ENCODE measurements at regions not wholly inside any gene's neighbourhood (a gene's known extent, or its start where the extent isn't known, plus 50 kb on each side); places are given as distances from the start of the nearest gene placed in this dataset.

DNA sequence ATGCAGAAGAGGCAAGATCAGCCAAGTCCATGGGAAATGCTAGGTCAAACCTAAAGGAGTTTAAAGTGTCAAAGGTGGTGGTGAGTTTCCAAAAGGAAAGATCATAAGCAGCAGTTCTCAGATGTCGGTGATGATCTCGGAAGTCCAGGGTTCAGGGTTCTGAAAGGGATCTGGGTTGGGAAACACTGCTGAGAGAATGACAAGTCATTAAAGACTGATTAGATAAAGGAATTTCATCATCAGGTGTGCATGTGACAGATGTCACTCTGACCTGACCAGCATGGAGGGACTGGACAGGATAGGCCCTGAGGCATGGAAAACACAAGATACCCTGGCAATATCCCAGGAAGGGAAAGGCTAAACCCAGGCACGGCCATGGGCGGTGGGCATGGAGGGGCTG lies 195.7 kb upstream of the TBL1X start:
- H3K36me3 ChIP-seq (ENCODE audit: control insufficient read depth, insufficient read depth, low read length), result no peaks in the 10 kb centered on the region
- no peaks in the 10 kb centered on the region; the same call in 1 of the 2 replicates for H3K27me3 ChIP-seq (ENCODE audit: control insufficient read depth, insufficient read depth, low read length)
- 0 out of 2 replicates have a peak, but pooled peaks cover 3% of the 10 kb centered on the region for H3K4me1 ChIP-seq (ENCODE audit: control insufficient read depth, insufficient read depth, low read length)
- H3K27ac ChIP-seq (ENCODE audit: low read depth, low read length), result no peak overlapping the region
- no peaks in the 10 kb centered on the region for H3K9me3 ChIP-seq (ENCODE audit: control insufficient read depth, insufficient read depth, low read depth, low read length)
- no peak overlapping the region for H3K4me3 ChIP-seq (ENCODE audit: low read depth, low read length)
- H3K9ac ChIP-seq (ENCODE audit: low read length), result no peak overlapping the region

GRCh38 chrX:9271789-9272525 lies 192.9 kb upstream of the TBL1X start:
- peaks cover 3% of the 10 kb centered on the region; the same call in 1 of the 2 replicates for H3K27me3 ChIP-seq (ENCODE audit: control insufficient read depth, insufficient read depth, low read length)
- H3K9ac ChIP-seq (ENCODE audit: low read length), result no peak overlapping the region

DNA sequence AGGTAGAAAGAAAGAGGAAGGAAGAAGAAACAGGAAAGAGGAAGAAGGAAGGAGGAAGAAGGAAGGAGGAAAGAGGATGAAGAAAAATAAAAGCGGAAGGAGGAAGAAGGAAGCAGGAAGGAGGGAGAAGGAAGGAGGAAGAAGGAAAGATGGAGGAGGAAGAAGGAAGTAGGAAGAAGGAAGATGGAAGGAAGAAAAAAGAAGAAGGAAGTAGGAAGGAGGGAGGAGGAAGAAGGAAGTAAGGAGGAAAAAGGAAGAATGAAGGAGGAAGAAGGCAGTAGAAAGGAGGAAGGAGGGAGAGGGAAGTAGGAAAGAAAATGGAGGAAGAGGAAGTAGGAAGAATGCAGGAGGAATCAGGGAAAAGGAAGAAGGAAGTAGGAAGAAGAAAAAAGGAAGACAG lies 191.1 kb upstream of the TBL1X start:
- Histone ChIP-seq H3K27me3 (ENCODE audit: control insufficient read depth, insufficient read depth, low read length) (peaks cover 3% of the 10 kb centered on the region; the same call in 1 of the 2 replicates), H3K4me3 (ENCODE audit: low read depth, low read length) (no peak overlapping the region), H3K9ac (ENCODE audit: low read length) (no peak overlapping the region), H3K4me1 (ENCODE audit: control insufficient read depth, insufficient read depth, low read length) (peaks cover 6% of the 10 kb centered on the region), H3K9me3 (ENCODE audit: control insufficient read depth, insufficient read depth, low read depth, low read length) (no peaks in the 10 kb centered on the region), H3K27ac (ENCODE audit: low read depth, low read length) (no peak overlapping the region), H3K36me3 (ENCODE audit: control insufficient read depth, insufficient read depth, low read length) (no peaks in the 10 kb centered on the region)

More at GRCh38 chrX:9271789-9272525, 192.9 kb upstream of the TBL1X start:
- Histone ChIP-seq H3K4me3 (ENCODE audit: low read depth, low read length) (no peak overlapping the region), H3K4me1 (ENCODE audit: control insufficient read depth, insufficient read depth, low read length) (0 out of 2 replicates have a peak, but pooled peaks cover 3% of the 10 kb centered on the region), H3K36me3 (ENCODE audit: control insufficient read depth, insufficient read depth, low read length) (no peaks in the 10 kb centered on the region), H3K9me3 (ENCODE audit: control insufficient read depth, insufficient read depth, low read depth, low read length) (no peaks in the 10 kb centered on the region), H3K27ac (ENCODE audit: low read depth, low read length) (no peak overlapping the region)

DNA sequence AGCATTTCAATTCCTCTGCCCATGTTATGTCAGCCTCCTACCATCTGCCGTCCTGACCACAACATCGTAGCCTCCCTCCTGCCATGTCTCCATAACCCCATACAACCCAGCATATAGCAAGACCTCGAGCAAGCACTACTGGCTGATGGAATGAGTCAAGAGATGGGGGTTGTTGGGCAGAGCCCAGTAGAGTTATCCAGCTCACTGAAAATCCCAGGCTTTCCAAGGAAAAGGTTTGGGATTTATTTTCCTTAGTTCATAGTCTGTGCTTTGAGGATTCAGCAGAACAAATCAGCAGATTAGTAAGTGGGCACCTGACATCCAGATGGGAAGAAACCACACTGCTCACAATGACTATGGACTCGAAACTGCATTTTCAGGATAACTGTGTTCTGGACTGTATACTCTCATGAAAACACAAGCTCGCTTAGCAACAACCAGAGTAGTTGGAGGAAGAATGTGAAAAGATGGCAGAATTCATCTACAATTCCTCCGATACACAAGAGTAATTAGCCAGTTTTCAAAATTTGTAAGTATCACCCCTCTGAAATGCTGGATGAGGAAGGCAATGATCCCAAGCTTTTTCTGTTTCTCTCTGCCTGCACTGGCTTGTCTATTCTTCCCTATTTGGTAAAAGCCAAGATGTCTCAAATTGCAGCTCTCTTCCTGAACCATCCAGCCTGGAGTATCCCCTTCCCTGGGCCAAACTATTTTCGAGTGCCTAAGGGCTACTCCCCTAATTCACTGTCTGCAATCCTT lies 186.2 kb upstream of the TBL1X start:
- H3K9me3 ChIP-seq (ENCODE audit: control insufficient read depth, insufficient read depth, low read depth, low read length), result no peaks in the 10 kb centered on the region
- H3K27me3 ChIP-seq (ENCODE audit: control insufficient read depth, insufficient read depth, low read length), result peaks cover 3% of the 10 kb centered on the region; the same call in 1 of the 2 replicates
- peaks cover 8% of the 10 kb centered on the region for H3K4me1 ChIP-seq (ENCODE audit: control insufficient read depth, insufficient read depth, low read length)
- no peak overlapping the region for H3K27ac ChIP-seq (ENCODE audit: low read depth, low read length)
- no peaks in the 10 kb centered on the region for H3K36me3 ChIP-seq (ENCODE audit: control insufficient read depth, insufficient read depth, low read length)
- no peak overlapping the region for H3K4me3 ChIP-seq (ENCODE audit: low read depth, low read length)
- no peak overlapping the region for H3K9ac ChIP-seq (ENCODE audit: low read length)

- peaks cover 8% of the 10 kb centered on the region for H3K4me1 ChIP-seq (ENCODE audit: control insufficient read depth, insufficient read depth, low read length)
- H3K27ac ChIP-seq (ENCODE audit: low read depth, low read length), result no peak overlapping the region
- no peak overlapping the region for H3K9ac ChIP-seq (ENCODE audit: low read length)
- no peaks in the 10 kb centered on the region for H3K36me3 ChIP-seq (ENCODE audit: control insufficient read depth, insufficient read depth, low read length)
- no peaks in the 10 kb centered on the region for H3K9me3 ChIP-seq (ENCODE audit: control insufficient read depth, insufficient read depth, low read depth, low read length)
- H3K27me3 ChIP-seq (ENCODE audit: control insufficient read depth, insufficient read depth, low read length), result peaks cover 3% of the 10 kb centered on the region; the same call in 1 of the 2 replicates
- H3K4me3 ChIP-seq (ENCODE audit: low read depth, low read length), result no peak overlapping the region
Observed at GRCh38 chrX:9279234-9279544, 185.7 kb upstream of the TBL1X start.

GRCh38 chrX:9280831-9281230 lies 184.0 kb upstream of the TBL1X start:
- Histone ChIP-seq H3K9ac (ENCODE audit: low read length) (no peak overlapping the region), H3K9me3 (ENCODE audit: control insufficient read depth, insufficient read depth, low read depth, low read length) (no peaks in the 10 kb centered on the region), H3K27me3 (ENCODE audit: control insufficient read depth, insufficient read depth, low read length) (no peaks in the 10 kb centered on the region; the same call in 1 of the 2 replicates), H3K4me1 (ENCODE audit: control insufficient read depth, insufficient read depth, low read length) (peaks cover 8% of the 10 kb centered on the region), H3K4me3 (ENCODE audit: low read depth, low read length) (no peak overlapping the region), H3K27ac (ENCODE audit: low read depth, low read length) (no peak overlapping the region), H3K36me3 (ENCODE audit: control insufficient read depth, insufficient read depth, low read length) (no peaks in the 10 kb centered on the region)

GRCh38 chrX:9282325-9282724 lies 182.5 kb upstream of the TBL1X start:
- Histone ChIP-seq H3K27ac (ENCODE audit: low read depth, low read length) (no peak overlapping the region), H3K9me3 (ENCODE audit: control insufficient read depth, insufficient read depth, low read depth, low read length) (no peaks in the 10 kb centered on the region), H3K36me3 (ENCODE audit: control insufficient read depth, insufficient read depth, low read length) (no peaks in the 10 kb centered on the region), H3K9ac (ENCODE audit: low read length) (no peak overlapping the region), H3K4me1 (ENCODE audit: control insufficient read depth, insufficient read depth, low read length) (peaks cover 8% of the 10 kb centered on the region), H3K4me3 (ENCODE audit: low read depth, low read length) (no peak overlapping the region), H3K27me3 (ENCODE audit: control insufficient read depth, insufficient read depth, low read length) (no peaks in the 10 kb centered on the region; the same call in 1 of the 2 replicates)

GRCh38 chrX:9285342-9285771 lies 179.5 kb upstream of the TBL1X start:
- H3K36me3 ChIP-seq (ENCODE audit: control insufficient read depth, insufficient read depth, low read length), result no peaks in the 10 kb centered on the region
- H3K9ac ChIP-seq (ENCODE audit: low read length), result no peak overlapping the region
- H3K4me3 ChIP-seq (ENCODE audit: low read depth, low read length), result no peak overlapping the region
- H3K4me1 ChIP-seq (ENCODE audit: control insufficient read depth, insufficient read depth, low read length), result peaks cover 8% of the 10 kb centered on the region; the same call in 1 of the 2 replicates
- no peak overlapping the region for H3K27ac ChIP-seq (ENCODE audit: low read depth, low read length)
- no peaks in the 10 kb centered on the region for H3K9me3 ChIP-seq (ENCODE audit: control insufficient read depth, insufficient read depth, low read depth, low read length)
- H3K27me3 ChIP-seq (ENCODE audit: control insufficient read depth, insufficient read depth, low read length), result no peaks in the 10 kb centered on the region; the same call in 1 of the 2 replicates

- peaks cover 16% of the 10 kb centered on the region; the same call in 1 of the 2 replicates for H3K4me1 ChIP-seq (ENCODE audit: control insufficient read depth, insufficient read depth, low read length)
- no peaks in the 10 kb centered on the region for H3K36me3 ChIP-seq (ENCODE audit: control insufficient read depth, insufficient read depth, low read length)
- H3K9me3 ChIP-seq (ENCODE audit: control insufficient read depth, insufficient read depth, low read depth, low read length), result no peaks in the 10 kb centered on the region
- no peak overlapping the region for H3K9ac ChIP-seq (ENCODE audit: low read length)
- H3K4me3 ChIP-seq (ENCODE audit: low read depth, low read length), result no peak overlapping the region
- H3K27me3 ChIP-seq (ENCODE audit: control insufficient read depth, insufficient read depth, low read length), result no peaks in the 10 kb centered on the region; the same call in 1 of the 2 replicates
- no peak overlapping the region for H3K27ac ChIP-seq (ENCODE audit: low read depth, low read length)
Observed at GRCh38 chrX:9286234-9286633, 178.6 kb upstream of the TBL1X start.

DNA sequence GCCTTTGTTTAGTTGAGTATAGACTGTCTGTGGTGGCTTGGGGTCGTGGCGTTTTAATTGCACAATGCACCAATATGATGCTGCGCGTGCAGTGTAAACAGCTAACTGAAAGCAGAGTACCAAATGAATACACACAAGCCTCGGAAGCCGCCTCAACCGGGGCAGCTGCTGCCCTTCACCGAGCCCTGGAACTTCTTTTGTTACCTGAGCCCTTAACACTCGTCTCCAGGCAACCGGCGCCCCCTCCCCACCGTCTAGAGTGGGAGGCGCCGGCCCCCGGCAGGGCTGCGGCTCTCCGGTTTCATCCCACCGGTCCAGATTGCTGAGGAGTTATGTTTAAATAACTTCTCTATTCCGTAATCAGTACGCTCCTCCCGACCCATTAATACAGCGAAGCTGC lies 173.2 kb upstream of the TBL1X start:
- H3K9me3 ChIP-seq (ENCODE audit: control insufficient read depth, insufficient read depth, low read depth, low read length), result no peaks in the 10 kb centered on the region
- H3K9ac ChIP-seq (ENCODE audit: low read length), result peak overlapping the region; percentile 41
- no peaks in the 10 kb centered on the region for H3K36me3 ChIP-seq (ENCODE audit: control insufficient read depth, insufficient read depth, low read length)
- H3K27me3 ChIP-seq (ENCODE audit: control insufficient read depth, insufficient read depth, low read length), result peaks cover 24% of the 10 kb centered on the region
- H3K27ac ChIP-seq (ENCODE audit: low read depth, low read length), result no peak overlapping the region
- H3K4me1 ChIP-seq (ENCODE audit: control insufficient read depth, insufficient read depth, low read length), result peaks cover 43% of the 10 kb centered on the region
- H3K4me3 ChIP-seq (ENCODE audit: low read depth, low read length), result peak overlapping the region; percentile 62

DNA sequence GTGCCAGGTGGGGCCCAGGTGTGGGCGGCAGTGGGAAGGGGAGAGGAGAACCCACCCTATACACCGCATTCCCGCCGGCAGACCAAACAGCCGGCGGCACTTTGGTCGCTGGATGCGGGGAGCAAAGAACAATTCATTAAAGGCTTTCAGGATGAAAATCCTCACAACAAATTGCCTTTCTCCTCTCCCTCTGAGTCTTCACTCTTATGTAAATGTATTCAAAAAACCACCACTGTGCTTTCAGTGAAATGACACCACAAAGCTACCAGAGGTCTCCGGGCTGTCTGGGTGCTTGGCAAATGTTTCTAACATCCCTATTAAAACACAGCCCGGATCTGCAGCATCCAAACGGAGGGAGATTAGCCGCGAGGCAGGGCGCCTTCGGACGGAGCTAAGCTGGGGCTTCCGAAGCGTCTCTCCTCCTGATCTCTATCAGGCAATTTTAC lies 171.8 kb upstream of the TBL1X start:
- Histone ChIP-seq H3K4me1 (ENCODE audit: control insufficient read depth, insufficient read depth, low read length) (peaks cover 43% of the 10 kb centered on the region), H3K4me3 (ENCODE audit: low read depth, low read length) (peak overlapping the region; percentile 62), H3K36me3 (ENCODE audit: control insufficient read depth, insufficient read depth, low read length) (no peaks in the 10 kb centered on the region), H3K27ac (ENCODE audit: low read depth, low read length) (peak overlapping the region; percentile 22; the same call in 1 of the 2 replicates), H3K9ac (ENCODE audit: low read length) (peak overlapping the region; percentile 62), H3K27me3 (ENCODE audit: control insufficient read depth, insufficient read depth, low read length) (peaks cover 24% of the 10 kb centered on the region), H3K9me3 (ENCODE audit: control insufficient read depth, insufficient read depth, low read depth, low read length) (no peaks in the 10 kb centered on the region)

Measured in HUES6 (cell line).